ENCODE measurements at regions not wholly inside any gene's neighbourhood (a gene's known extent, or its start where the extent isn't known, plus 50 kb on each side); places are given as distances from the start of the nearest gene placed in this dataset.
"Not testable (repeated sequence)": the region's sequence is repeated elsewhere in the genome, so short reads cannot be mapped to it uniquely, and the experiment has no call there.

- no peak for DNase-seq (ENCODE audit: low read depth in 4 of 4, low spot score in 2 of 4)
Measured at GRCh38 chr16:77488652-77489051, 53.8 kb upstream of the ADAMTS18 start.

- DNase-seq (ENCODE audit: low read depth in 4 of 4, low spot score in 2 of 4) = no peak
Measured at GRCh38 chr16:77491091-77491490, 56.3 kb upstream of the ADAMTS18 start.

- no peak for DNase-seq (ENCODE audit: low read depth in 4 of 4, low spot score in 2 of 4)
Measured at GRCh38 chr16:77496934-77497333, 62.1 kb upstream of the ADAMTS18 start.

- DNase-seq (ENCODE audit: low read depth in 4 of 4, low spot score in 2 of 4) = no peak
Measured at GRCh38 chr16:77499373-77500285, 64.8 kb upstream of the ADAMTS18 start.

GRCh38 chr16:77500286-77500598, 65.4 kb upstream of the ADAMTS18 start:
- DNase-seq (ENCODE audit: low read depth in 4 of 4, low spot score in 2 of 4) = no peak

- no peak for DNase-seq (ENCODE audit: low read depth in 4 of 4, low spot score in 2 of 4)
Measured at GRCh38 chr16:77500934-77501664, 66.3 kb upstream of the ADAMTS18 start.

GRCh38 chr16:77502448-77502847, 67.6 kb upstream of the ADAMTS18 start:
- no peak for DNase-seq (ENCODE audit: low read depth in 4 of 4, low spot score in 2 of 4)

- not testable (repeated sequence) for DNase-seq (ENCODE audit: low read depth in 4 of 4, low spot score in 2 of 4)
Measured at GRCh38 chr16:77506492-77506891, 71.7 kb upstream of the ADAMTS18 start.

- no peak for DNase-seq (ENCODE audit: low read depth in 4 of 4, low spot score in 2 of 4)
Measured at GRCh38 chr16:77509051-77509450, 74.2 kb upstream of the ADAMTS18 start.

GRCh38 chr16:77509796-77510195, 75.0 kb upstream of the ADAMTS18 start:
- DNase-seq (ENCODE audit: low read depth in 4 of 4, low spot score in 2 of 4) = no peak

- no peak for DNase-seq (ENCODE audit: low read depth in 4 of 4, low spot score in 2 of 4)
Measured at GRCh38 chr16:77511053-77511452, 76.2 kb upstream of the ADAMTS18 start.

GRCh38 chr16:77514500-77515220, 79.8 kb upstream of the ADAMTS18 start:
- no peak for DNase-seq (ENCODE audit: low read depth in 4 of 4, low spot score in 2 of 4)

- not testable (repeated sequence) for DNase-seq (ENCODE audit: low read depth in 4 of 4, low spot score in 2 of 4)
Measured at GRCh38 chr16:77525226-77525625, 90.4 kb upstream of the ADAMTS18 start.

GRCh38 chr16:77531752-77532151, 96.9 kb upstream of the ADAMTS18 start:
- no peak for DNase-seq (ENCODE audit: low read depth in 4 of 4, low spot score in 2 of 4)

GRCh38 chr16:77536809-77537208, 102.0 kb upstream of the ADAMTS18 start:
- DNase-seq (ENCODE audit: low read depth in 4 of 4, low spot score in 2 of 4) = no peak

GRCh38 chr16:77539421-77540034, 104.7 kb upstream of the ADAMTS18 start:
- DNase-seq (ENCODE audit: low read depth in 4 of 4, low spot score in 2 of 4) = peak in 2 of 4 donors; percentile 36 to 40

- no peak for DNase-seq (ENCODE audit: low read depth in 4 of 4, low spot score in 2 of 4)
Measured at GRCh38 chr16:77540646-77541045, 105.8 kb upstream of the ADAMTS18 start.

- DNase-seq (ENCODE audit: low read depth in 4 of 4, low spot score in 2 of 4) = no peak
Measured at GRCh38 chr16:77541165-77541564, 106.3 kb upstream of the ADAMTS18 start.

GRCh38 chr16:77548151-77548550, 113.3 kb upstream of the ADAMTS18 start:
- no peak for DNase-seq (ENCODE audit: low read depth in 4 of 4, low spot score in 2 of 4)

- DNase-seq (ENCODE audit: low read depth in 4 of 4, low spot score in 2 of 4) = no peak
Measured at GRCh38 chr16:77548766-77549165, 113.9 kb upstream of the ADAMTS18 start.

- no peak for DNase-seq (ENCODE audit: low read depth in 4 of 4, low spot score in 2 of 4)
Measured at GRCh38 chr16:77549876-77550275, 115.0 kb upstream of the ADAMTS18 start.
